ENCODE measurements at regions not wholly inside any gene's neighbourhood (a gene's known extent, or its start where the extent isn't known, plus 50 kb on each side); places are given as distances from the start of the nearest gene placed in this dataset.

- TF ChIP-seq CTCF (IDR thresholded peaks at IDR 0.05) (no peak), EHMT2 (IDR thresholded peaks at IDR 0.05; ENCODE audit: low read depth) (no peak), ZC3H11A (IDR thresholded peaks at IDR 0.05) (no peak), JUN (IDR thresholded peaks at IDR 0.05) (no peak), KDM5A (IDR thresholded peaks at IDR 0.05) (no peak), CBX8 (IDR thresholded peaks at IDR 0.05) (no peak), EP300 (IDR thresholded peaks at IDR 0.05) (no peak), PHF8 (IDR thresholded peaks at IDR 0.05; ENCODE audit: borderline replicate concordance, low read depth) (no peak), HDAC2 (IDR thresholded peaks at IDR 0.05) (no peak)
These were observed 424.7 kb upstream of the PDZRN3 start for GRCh38 chr3:74049444-74049843.
